ENCODE measurements at regions not wholly inside any gene's neighbourhood (a gene's known extent, or its start where the extent isn't known, plus 50 kb on each side); places are given as distances from the start of the nearest gene placed in this dataset.

- intact Hi-C loops (cut with micrococcal nuclease; ENCODE audit: unreplicated experiment), result no loop called here
- Histone ChIP-seq H3K9ac (ENCODE audit: insufficient read depth, low read depth, low read length) (no peak overlapping the region), H3K4me3 (replicated peaks in 1 of 3; ENCODE audit: insufficient read depth in 1 of 3, low read depth in 2 of 3, low read length in 3 of 3) (no peak overlapping the region), H3K4me1 (ENCODE audit: insufficient read depth, low read length) (peaks cover 33% of the 10 kb centered on the region), H3K79me2 (ENCODE audit: insufficient read depth, low read length) (no peaks in the 10 kb centered on the region), H3K4me2 (ENCODE audit: low read depth, low read length) (no peak overlapping the region), H3K27me3 (ENCODE audit: control insufficient read depth in 1 of 2, insufficient read depth in 2 of 2, low read length in 2 of 2) (no peaks in the 10 kb centered on the region), H3K36me3 (replicated peaks in 1 of 2; ENCODE audit: control insufficient read depth in 1 of 2, insufficient read depth in 2 of 2, low read length in 2 of 2) (no peaks in the 10 kb centered on the region), H3K9me3 (ENCODE audit: low read length) (no peaks in the 10 kb centered on the region), H4K20me1 (ENCODE audit: insufficient read depth, low read length) (no peaks in the 10 kb centered on the region), H3K27ac (ENCODE audit: extremely low read length, insufficient read depth, low read length) (no peak overlapping the region), H2AFZ (ENCODE audit: low read length) (no peak overlapping the region)
- ChIA-PET POLR2A (no interaction called here), CTCF (ENCODE audit: low intra/inter-chr PET ratio, low total read pairs) (no interaction called here)
- DNase-seq (ENCODE audit: low spot score) (no peak), ATAC-seq (no peak), FAIRE-seq (no peak)
- in situ Hi-C loops (cut with HindIII; ENCODE audit: extremely low pct_ligation_motif_present, low pct_unique_long_range_greater_than_20kb), result no loop called here
- BruUV-seq (replicated peaks), result no TSS peak
- TF ChIP-seq ZNF710 (CRISPR knock-in tag; IDR thresholded peaks at IDR 0.05; ENCODE audit: borderline replicate concordance) (no peak), ZNF761 (CRISPR knock-in tag; conservative IDR thresholded peaks at IDR 0.05) (no peak), SCMH1 (CRISPR knock-in tag; IDR thresholded peaks at IDR 0.05; ENCODE audit: borderline replicate concordance) (no peak), NFRKB (IDR thresholded peaks at IDR 0.05) (no peak), ZNF572 (CRISPR knock-in tag; IDR thresholded peaks at IDR 0.05) (no peak), ZNF282 (IDR thresholded peaks at IDR 0.05; ENCODE audit: partially characterized antibody) (no peak), ZNF691 (CRISPR knock-in tag; IDR thresholded peaks at IDR 0.05; ENCODE audit: borderline replicate concordance, low read depth) (no peak), ZNF720 (CRISPR knock-in tag; IDR thresholded peaks at IDR 0.05) (no peak), SAP130 (CRISPR knock-in tag; IDR thresholded peaks at IDR 0.05; ENCODE audit: low read depth) (no peak), NFE2L2 (IDR thresholded peaks at IDR 0.05; ENCODE audit: low read length) (no peak), ISX (CRISPR knock-in tag; conservative IDR thresholded peaks at IDR 0.05) (no peak), ZNF484 (CRISPR knock-in tag; IDR thresholded peaks at IDR 0.05; ENCODE audit: borderline replicate concordance, low read depth) (no peak), ZBTB25 (CRISPR knock-in tag; IDR thresholded peaks at IDR 0.05) (no peak)
- TF ChIP-seq, protein P1, sequence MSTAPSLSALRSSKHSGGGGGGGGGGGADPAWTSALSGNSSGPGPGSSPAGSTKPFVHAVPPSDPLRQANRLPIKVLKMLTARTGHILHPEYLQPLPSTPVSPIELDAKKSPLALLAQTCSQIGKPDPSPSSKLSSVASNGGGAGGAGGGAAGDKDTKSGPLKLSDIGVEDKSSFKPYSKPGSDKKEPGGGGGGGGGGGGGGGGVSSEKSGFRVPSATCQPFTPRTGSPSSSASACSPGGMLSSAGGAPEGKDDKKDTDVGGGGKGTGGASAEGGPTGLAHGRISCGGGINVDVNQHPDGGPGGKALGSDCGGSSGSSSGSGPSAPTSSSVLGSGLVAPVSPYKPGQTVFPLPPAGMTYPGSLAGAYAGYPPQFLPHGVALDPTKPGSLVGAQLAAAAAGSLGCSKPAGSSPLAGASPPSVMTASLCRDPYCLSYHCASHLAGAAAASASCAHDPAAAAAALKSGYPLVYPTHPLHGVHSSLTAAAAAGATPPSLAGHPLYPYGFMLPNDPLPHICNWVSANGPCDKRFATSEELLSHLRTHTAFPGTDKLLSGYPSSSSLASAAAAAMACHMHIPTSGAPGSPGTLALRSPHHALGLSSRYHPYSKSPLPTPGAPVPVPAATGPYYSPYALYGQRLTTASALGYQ (CRISPR knock-in tag; IDR thresholded peaks at IDR 0.05), result no peak
Measured at GRCh38 chr6:27053738-27054137, 193.8 kb upstream of the PRSS16 start.

All from HepG2 (cell line).